ENCODE measurements at regions not wholly inside any gene's neighbourhood (a gene's known extent, or its start where the extent isn't known, plus 50 kb on each side); places are given as distances from the start of the nearest gene placed in this dataset.

DNA sequence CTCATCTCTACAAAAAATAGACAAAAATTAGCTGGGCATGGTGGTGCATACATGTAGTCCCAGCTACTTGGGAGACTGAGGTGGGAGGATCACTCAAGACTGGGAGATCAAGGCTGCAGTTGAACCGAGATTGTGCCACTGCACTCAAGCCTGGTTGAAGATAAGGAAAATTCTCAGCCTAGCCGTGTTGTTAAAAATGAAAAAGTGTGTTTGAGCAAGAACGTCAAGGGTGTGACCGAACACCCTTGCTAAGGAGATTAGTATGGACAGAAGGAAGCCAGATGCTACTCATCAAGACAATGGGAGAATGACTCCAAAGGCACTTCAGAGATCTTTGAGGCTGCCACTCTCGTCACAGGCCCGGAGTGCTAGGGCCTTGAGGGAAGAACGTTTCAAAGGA lies 70.0 kb upstream of the NDUFV2 start (continued):
- TF ChIP-seq, protein P1, sequence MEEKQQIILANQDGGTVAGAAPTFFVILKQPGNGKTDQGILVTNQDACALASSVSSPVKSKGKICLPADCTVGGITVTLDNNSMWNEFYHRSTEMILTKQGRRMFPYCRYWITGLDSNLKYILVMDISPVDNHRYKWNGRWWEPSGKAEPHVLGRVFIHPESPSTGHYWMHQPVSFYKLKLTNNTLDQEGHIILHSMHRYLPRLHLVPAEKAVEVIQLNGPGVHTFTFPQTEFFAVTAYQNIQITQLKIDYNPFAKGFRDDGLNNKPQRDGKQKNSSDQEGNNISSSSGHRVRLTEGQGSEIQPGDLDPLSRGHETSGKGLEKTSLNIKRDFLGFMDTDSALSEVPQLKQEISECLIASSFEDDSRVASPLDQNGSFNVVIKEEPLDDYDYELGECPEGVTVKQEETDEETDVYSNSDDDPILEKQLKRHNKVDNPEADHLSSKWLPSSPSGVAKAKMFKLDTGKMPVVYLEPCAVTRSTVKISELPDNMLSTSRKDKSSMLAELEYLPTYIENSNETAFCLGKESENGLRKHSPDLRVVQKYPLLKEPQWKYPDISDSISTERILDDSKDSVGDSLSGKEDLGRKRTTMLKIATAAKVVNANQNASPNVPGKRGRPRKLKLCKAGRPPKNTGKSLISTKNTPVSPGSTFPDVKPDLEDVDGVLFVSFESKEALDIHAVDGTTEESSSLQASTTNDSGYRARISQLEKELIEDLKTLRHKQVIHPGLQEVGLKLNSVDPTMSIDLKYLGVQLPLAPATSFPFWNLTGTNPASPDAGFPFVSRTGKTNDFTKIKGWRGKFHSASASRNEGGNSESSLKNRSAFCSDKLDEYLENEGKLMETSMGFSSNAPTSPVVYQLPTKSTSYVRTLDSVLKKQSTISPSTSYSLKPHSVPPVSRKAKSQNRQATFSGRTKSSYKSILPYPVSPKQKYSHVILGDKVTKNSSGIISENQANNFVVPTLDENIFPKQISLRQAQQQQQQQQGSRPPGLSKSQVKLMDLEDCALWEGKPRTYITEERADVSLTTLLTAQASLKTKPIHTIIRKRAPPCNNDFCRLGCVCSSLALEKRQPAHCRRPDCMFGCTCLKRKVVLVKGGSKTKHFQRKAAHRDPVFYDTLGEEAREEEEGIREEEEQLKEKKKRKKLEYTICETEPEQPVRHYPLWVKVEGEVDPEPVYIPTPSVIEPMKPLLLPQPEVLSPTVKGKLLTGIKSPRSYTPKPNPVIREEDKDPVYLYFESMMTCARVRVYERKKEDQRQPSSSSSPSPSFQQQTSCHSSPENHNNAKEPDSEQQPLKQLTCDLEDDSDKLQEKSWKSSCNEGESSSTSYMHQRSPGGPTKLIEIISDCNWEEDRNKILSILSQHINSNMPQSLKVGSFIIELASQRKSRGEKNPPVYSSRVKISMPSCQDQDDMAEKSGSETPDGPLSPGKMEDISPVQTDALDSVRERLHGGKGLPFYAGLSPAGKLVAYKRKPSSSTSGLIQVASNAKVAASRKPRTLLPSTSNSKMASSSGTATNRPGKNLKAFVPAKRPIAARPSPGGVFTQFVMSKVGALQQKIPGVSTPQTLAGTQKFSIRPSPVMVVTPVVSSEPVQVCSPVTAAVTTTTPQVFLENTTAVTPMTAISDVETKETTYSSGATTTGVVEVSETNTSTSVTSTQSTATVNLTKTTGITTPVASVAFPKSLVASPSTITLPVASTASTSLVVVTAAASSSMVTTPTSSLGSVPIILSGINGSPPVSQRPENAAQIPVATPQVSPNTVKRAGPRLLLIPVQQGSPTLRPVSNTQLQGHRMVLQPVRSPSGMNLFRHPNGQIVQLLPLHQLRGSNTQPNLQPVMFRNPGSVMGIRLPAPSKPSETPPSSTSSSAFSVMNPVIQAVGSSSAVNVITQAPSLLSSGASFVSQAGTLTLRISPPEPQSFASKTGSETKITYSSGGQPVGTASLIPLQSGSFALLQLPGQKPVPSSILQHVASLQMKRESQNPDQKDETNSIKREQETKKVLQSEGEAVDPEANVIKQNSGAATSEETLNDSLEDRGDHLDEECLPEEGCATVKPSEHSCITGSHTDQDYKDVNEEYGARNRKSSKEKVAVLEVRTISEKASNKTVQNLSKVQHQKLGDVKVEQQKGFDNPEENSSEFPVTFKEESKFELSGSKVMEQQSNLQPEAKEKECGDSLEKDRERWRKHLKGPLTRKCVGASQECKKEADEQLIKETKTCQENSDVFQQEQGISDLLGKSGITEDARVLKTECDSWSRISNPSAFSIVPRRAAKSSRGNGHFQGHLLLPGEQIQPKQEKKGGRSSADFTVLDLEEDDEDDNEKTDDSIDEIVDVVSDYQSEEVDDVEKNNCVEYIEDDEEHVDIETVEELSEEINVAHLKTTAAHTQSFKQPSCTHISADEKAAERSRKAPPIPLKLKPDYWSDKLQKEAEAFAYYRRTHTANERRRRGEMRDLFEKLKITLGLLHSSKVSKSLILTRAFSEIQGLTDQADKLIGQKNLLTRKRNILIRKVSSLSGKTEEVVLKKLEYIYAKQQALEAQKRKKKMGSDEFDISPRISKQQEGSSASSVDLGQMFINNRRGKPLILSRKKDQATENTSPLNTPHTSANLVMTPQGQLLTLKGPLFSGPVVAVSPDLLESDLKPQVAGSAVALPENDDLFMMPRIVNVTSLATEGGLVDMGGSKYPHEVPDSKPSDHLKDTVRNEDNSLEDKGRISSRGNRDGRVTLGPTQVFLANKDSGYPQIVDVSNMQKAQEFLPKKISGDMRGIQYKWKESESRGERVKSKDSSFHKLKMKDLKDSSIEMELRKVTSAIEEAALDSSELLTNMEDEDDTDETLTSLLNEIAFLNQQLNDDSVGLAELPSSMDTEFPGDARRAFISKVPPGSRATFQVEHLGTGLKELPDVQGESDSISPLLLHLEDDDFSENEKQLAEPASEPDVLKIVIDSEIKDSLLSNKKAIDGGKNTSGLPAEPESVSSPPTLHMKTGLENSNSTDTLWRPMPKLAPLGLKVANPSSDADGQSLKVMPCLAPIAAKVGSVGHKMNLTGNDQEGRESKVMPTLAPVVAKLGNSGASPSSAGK (IDR thresholded peaks at IDR 0.05) = peak; percentile 55
- TF ChIP-seq ATF7 (IDR thresholded peaks at IDR 0.05) (peak; percentile 15; the same call in 1 of the 2 replicates), TRIM24 (IDR thresholded peaks at IDR 0.05) (peak; percentile 69 to 80), MTA2 (IDR thresholded peaks at IDR 0.05; ENCODE audit: low read depth) (peak; percentile 75), HNRNPH1 (optimal IDR thresholded peaks at IDR 0.05; ENCODE audit: low read depth, low read length) (no peak), CXXC5 (CRISPR knock-in tag; IDR thresholded peaks at IDR 0.05) (peak; percentile 59), GATA2 (CRISPR knock-in tag; IDR thresholded peaks at IDR 0.05) (peak; percentile 65), CBFA2T2 (conservative IDR thresholded peaks at IDR 0.05) (peak; percentile 84), NCOA1 (IDR thresholded peaks at IDR 0.05; ENCODE audit: low read depth) (0 out of 2 replicates have a peak, but pooled peaks have one; percentile 43), MAZ (CRISPR knock-in tag; conservative IDR thresholded peaks at IDR 0.05 in 1 of 2, IDR thresholded peaks at IDR 0.05 in 1 of 2) (no peak), KDM1A (IDR thresholded peaks at IDR 0.05) (peak; percentile 92 to 96), ZBTB17 (CRISPR knock-in tag; IDR thresholded peaks at IDR 0.05) (0 out of 2 replicates have a peak, but pooled peaks have one; percentile 40), HDAC3 (IDR thresholded peaks at IDR 0.05; ENCODE audit: borderline replicate concordance, partially characterized antibody) (peak; percentile 26)
- TF ChIP-seq, protein P2, sequence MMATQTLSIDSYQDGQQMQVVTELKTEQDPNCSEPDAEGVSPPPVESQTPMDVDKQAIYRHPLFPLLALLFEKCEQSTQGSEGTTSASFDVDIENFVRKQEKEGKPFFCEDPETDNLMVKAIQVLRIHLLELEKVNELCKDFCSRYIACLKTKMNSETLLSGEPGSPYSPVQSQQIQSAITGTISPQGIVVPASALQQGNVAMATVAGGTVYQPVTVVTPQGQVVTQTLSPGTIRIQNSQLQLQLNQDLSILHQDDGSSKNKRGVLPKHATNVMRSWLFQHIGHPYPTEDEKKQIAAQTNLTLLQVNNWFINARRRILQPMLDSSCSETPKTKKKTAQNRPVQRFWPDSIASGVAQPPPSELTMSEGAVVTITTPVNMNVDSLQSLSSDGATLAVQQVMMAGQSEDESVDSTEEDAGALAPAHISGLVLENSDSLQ (IDR thresholded peaks at IDR 0.05) = no peak; the same call in 1 of the 2 replicates
- TF ChIP-seq, protein P3, sequence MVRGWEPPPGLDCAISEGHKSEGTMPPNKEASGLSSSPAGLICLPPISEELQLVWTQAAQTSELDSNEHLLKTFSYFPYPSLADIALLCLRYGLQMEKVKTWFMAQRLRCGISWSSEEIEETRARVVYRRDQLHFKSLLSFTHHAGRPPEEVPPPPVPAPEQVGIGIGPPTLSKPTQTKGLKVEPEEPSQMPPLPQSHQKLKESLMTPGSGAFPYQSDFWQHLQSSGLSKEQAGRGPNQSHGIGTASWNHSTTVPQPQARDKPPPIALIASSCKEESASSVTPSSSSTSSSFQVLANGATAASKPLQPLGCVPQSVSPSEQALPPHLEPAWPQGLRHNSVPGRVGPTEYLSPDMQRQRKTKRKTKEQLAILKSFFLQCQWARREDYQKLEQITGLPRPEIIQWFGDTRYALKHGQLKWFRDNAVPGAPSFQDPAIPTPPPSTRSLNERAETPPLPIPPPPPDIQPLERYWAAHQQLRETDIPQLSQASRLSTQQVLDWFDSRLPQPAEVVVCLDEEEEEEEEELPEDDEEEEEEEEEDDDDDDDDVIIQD (CRISPR knock-in tag; IDR thresholded peaks at IDR 0.05) = no peak

All from K562 (cell line).